HUES6 (cell line): ENCODE measurements at regions not wholly inside any gene's neighbourhood (a gene's known extent, or its start where the extent isn't known, plus 50 kb on each side); places are given as distances from the start of the nearest gene placed in this dataset.
"Not testable (repeated sequence)": the region's sequence is repeated elsewhere in the genome, so short reads cannot be mapped to it uniquely, and the experiment has no call there.

Experiments
- H3K27ac ChIP-seq: 2 replicates; pipeline ENCODE4 v1.7.0; 2013; ENCODE audit warnings: low read depth, mild to moderate bottlenecking, low read length, inconsistent platforms
- H3K27me3 ChIP-seq: 2 replicates; pipeline ENCODE4 v1.6.1; 2013; ENCODE audit warnings: low read length; ENCODE audit not compliant: control insufficient read depth, insufficient read depth
- H3K36me3 ChIP-seq: 2 replicates; pipeline ENCODE4 v1.6.1; 2013; ENCODE audit warnings: low read length; ENCODE audit not compliant: control insufficient read depth, insufficient read depth
- H3K4me1 ChIP-seq: 2 replicates; pipeline ENCODE4 v1.6.1; 2013; ENCODE audit warnings: low read length; ENCODE audit not compliant: control insufficient read depth, insufficient read depth
- H3K4me3 ChIP-seq: 2 replicates; pipeline ENCODE4 v1.5.1; 2013; ENCODE audit warnings: low read depth, low read length
- H3K9ac ChIP-seq: one replicate; pipeline ENCODE4 v1.6.1; 2013; ENCODE audit warnings: mild to moderate bottlenecking, low read length
- H3K9me3 ChIP-seq: 2 replicates; pipeline ENCODE4 v1.6.1; 2013; ENCODE audit warnings: low read depth, low read length; ENCODE audit not compliant: control insufficient read depth, insufficient read depth

- Histone ChIP-seq H3K27ac (no peak overlapping the region), H3K9ac (no peak overlapping the region), H3K27me3 (peaks cover 10% of the 10 kb centered on the region), H3K4me1 (peaks cover 12% of the 10 kb centered on the region), H3K4me3 (no peak overlapping the region), H3K9me3 (no peaks in the 10 kb centered on the region), H3K36me3 (no peaks in the 10 kb centered on the region)
Observed at GRCh38 chr12:131642101-131642540, 68.8 kb upstream of the SFSWAP start.

- Histone ChIP-seq H3K9ac (no peak overlapping the region), H3K27me3 (peaks cover 11% of the 10 kb centered on the region), H3K4me3 (no peak overlapping the region)
Observed at GRCh38 chr12:131642771-131643170, 68.1 kb upstream of the SFSWAP start.

GRCh38 chr12:131643631-131644452 lies 67.0 kb upstream of the SFSWAP start:
- peaks cover 5% of the 10 kb centered on the region for H3K27me3 ChIP-seq
- H3K36me3 ChIP-seq, result no peaks in the 10 kb centered on the region
- H3K9me3 ChIP-seq, result no peaks in the 10 kb centered on the region
- H3K4me3 ChIP-seq, result no peak overlapping the region
- H3K4me1 ChIP-seq, result peaks cover 12% of the 10 kb centered on the region
- no peak overlapping the region for H3K9ac ChIP-seq
- H3K27ac ChIP-seq, result no peak overlapping the region

More at GRCh38 chr12:131642771-131643170, 68.1 kb upstream of the SFSWAP start:
- H3K4me1 ChIP-seq, result peaks cover 12% of the 10 kb centered on the region
- no peak overlapping the region for H3K27ac ChIP-seq
- no peaks in the 10 kb centered on the region for H3K36me3 ChIP-seq
- no peaks in the 10 kb centered on the region for H3K9me3 ChIP-seq

GRCh38 chr12:131644481-131644880 lies 66.4 kb upstream of the SFSWAP start:
- H3K9me3 ChIP-seq, result no peaks in the 10 kb centered on the region
- H3K27ac ChIP-seq, result no peak overlapping the region
- peaks cover 12% of the 10 kb centered on the region for H3K4me1 ChIP-seq
- H3K27me3 ChIP-seq, result peaks cover 4% of the 10 kb centered on the region
- H3K4me3 ChIP-seq, result no peak overlapping the region
- H3K9ac ChIP-seq, result no peak overlapping the region
- H3K36me3 ChIP-seq, result no peaks in the 10 kb centered on the region

GRCh38 chr12:131644917-131645316 lies 66.0 kb upstream of the SFSWAP start:
- not testable (repeated sequence) for H3K36me3 ChIP-seq, H3K4me3 ChIP-seq, H3K9me3 ChIP-seq, H3K27ac ChIP-seq, H3K9ac ChIP-seq, H3K27me3 ChIP-seq
- H3K4me1 ChIP-seq, result peaks cover 12% of the 10 kb centered on the region

GRCh38 chr12:131645557-131645956 lies 65.3 kb upstream of the SFSWAP start:
- H3K27ac ChIP-seq, H3K9ac ChIP-seq, H3K9me3 ChIP-seq, H3K4me3 ChIP-seq, H3K36me3 ChIP-seq, H3K27me3 ChIP-seq: not testable (repeated sequence)
- peaks cover 12% of the 10 kb centered on the region for H3K4me1 ChIP-seq

GRCh38 chr12:131646444-131646843 lies 64.4 kb upstream of the SFSWAP start:
- H3K27ac ChIP-seq, H3K36me3 ChIP-seq, H3K9me3 ChIP-seq, H3K9ac ChIP-seq, H3K27me3 ChIP-seq, H3K4me3 ChIP-seq: not testable (repeated sequence)
- peaks cover 12% of the 10 kb centered on the region for H3K4me1 ChIP-seq

- Histone ChIP-seq H3K9ac (no peak overlapping the region), H3K36me3 (no peaks in the 10 kb centered on the region), H3K27me3 (peaks cover 4% of the 10 kb centered on the region), H3K9me3 (no peaks in the 10 kb centered on the region), H3K27ac (no peak overlapping the region), H3K4me1 (peaks cover 12% of the 10 kb centered on the region), H3K4me3 (no peak overlapping the region)
Observed at GRCh38 chr12:131647667-131648066, 63.2 kb upstream of the SFSWAP start.

GRCh38 chr12:131655469-131656174 lies 55.3 kb upstream of the SFSWAP start:
- H3K4me1 ChIP-seq, H3K9me3 ChIP-seq, H3K36me3 ChIP-seq, H3K4me3 ChIP-seq, H3K27me3 ChIP-seq, H3K9ac ChIP-seq, H3K27ac ChIP-seq: not testable (repeated sequence)

- not testable (repeated sequence) for H3K4me3 ChIP-seq, H3K27ac ChIP-seq, H3K4me1 ChIP-seq, H3K36me3 ChIP-seq, H3K27me3 ChIP-seq, H3K9ac ChIP-seq, H3K9me3 ChIP-seq
Observed at GRCh38 chr12:131656796-131657195, 54.1 kb upstream of the SFSWAP start.

GRCh38 chr12:131658605-131659004 lies 52.3 kb upstream of the SFSWAP start:
- not testable (repeated sequence) for H3K4me1 ChIP-seq, H3K9me3 ChIP-seq, H3K9ac ChIP-seq, H3K36me3 ChIP-seq, H3K27ac ChIP-seq, H3K4me3 ChIP-seq
- H3K27me3 ChIP-seq, result peaks cover 10% of the 10 kb centered on the region; the same call in 1 of the 2 replicates
